H1 (cell line): ENCODE measurements at regions not wholly inside any gene's neighbourhood (a gene's known extent, or its start where the extent isn't known, plus 50 kb on each side); places are given as distances from the start of the nearest gene placed in this dataset.

ENCODE experiments used
- CTCF ChIA-PET: fragments of 300-600 bp; sonication (Branson Sonifier 250); formaldehyde crosslinking; loops from one replicate; lab custom pipeline; 2021; ENCODE audit not compliant: partially characterized antibody; lab: Charles Lee
- POLR2A ChIA-PET: fragments of 300-600 bp; sonication (Branson Sonifier 250); formaldehyde crosslinking; loops from one replicate; lab custom pipeline; 2021; ENCODE audit warnings: inconsistent platforms; ENCODE audit not compliant: partially characterized antibody; lab: Charles Lee
- DNase-seq, 2 experiments: peaks; one replicate each; pipeline versions ENCODE4 v3.0.0 to v3.0.0-alpha.2; 2010 to 2022; ENCODE audit warnings: low spot score in 2 of 2, low read depth in 1 of 2, mixed read lengths in 1 of 2
- FAIRE-seq: peaks from 2 replicates; lab custom pipeline; 2011; peaks lifted over from hg19 to GRCh38; lab: Jason Lieb, UNC
- H2AFZ ChIP-seq: 2 replicates; pipeline ENCODE4 v1.8.1; 2012; ENCODE audit warnings: low read length, inconsistent platforms
- H2AK5ac ChIP-seq: 2 replicates; pipeline ENCODE4 v1.6.1; 2013; ENCODE audit warnings: low read depth, low read length
- H2BK120ac ChIP-seq: replicated peaks from 2 replicates; pipeline ENCODE3; 2013; ENCODE audit warnings: low read depth, low read length, inconsistent platforms
- H2BK12ac ChIP-seq: 2 replicates; pipeline ENCODE4 v1.6.1; 2013; ENCODE audit warnings: low read depth, low read length
- H2BK15ac ChIP-seq: 2 replicates; pipeline ENCODE4 v1.6.1; 2013; ENCODE audit warnings: low read length
- H2BK20ac ChIP-seq: 2 replicates; pipeline ENCODE4 v1.6.1; 2013; ENCODE audit warnings: low read length
- H2BK5ac ChIP-seq: 2 replicates; pipeline ENCODE4 v1.6.1; 2013; ENCODE audit warnings: low read depth, low read length
- H3K14ac ChIP-seq: 2 replicates; pipeline ENCODE4 v1.6.1; 2013; ENCODE audit warnings: inconsistent platforms; ENCODE audit not compliant: insufficient read length
- H3K18ac ChIP-seq: 2 replicates; pipeline ENCODE4 v1.6.1; 2013; ENCODE audit warnings: low read length; ENCODE audit errors: extremely low read depth
- H3K23ac ChIP-seq: 2 replicates; pipeline ENCODE4 v1.6.1; 2013; ENCODE audit warnings: inconsistent platforms; ENCODE audit not compliant: insufficient read length
- H3K23me2 ChIP-seq: 2 replicates; pipeline ENCODE4 v1.6.1; 2013; ENCODE audit warnings: low read depth, low read length
- H3K27ac ChIP-seq: 2 replicates; pipeline ENCODE4 v1.6.1; 2011; ENCODE audit warnings: low read depth, low read length, inconsistent platforms
- H3K27me3 ChIP-seq, 4 experiments: replicated peaks in 1 of 4; 1 replicate in 1 of 4; 2 replicates in 3 of 4; pipeline versions ENCODE4 v1.6.1 to v1.8.1; 2011 to 2013; ENCODE audit warnings: low read length in 3 of 4, mild to moderate bottlenecking in 3 of 4, inconsistent platforms in 2 of 4, mixed read lengths in 2 of 4, moderate library complexity in 1 of 4; ENCODE audit not compliant: control insufficient read depth in 3 of 4, insufficient read depth in 3 of 4; ENCODE audit errors: extremely low read depth in 1 of 4
- H3K36me3 ChIP-seq, 4 experiments: 2 replicates each; pipeline versions ENCODE4 v1.6.1 to v1.8.1; 2011 to 2013; ENCODE audit warnings: mild to moderate bottlenecking in 4 of 4, low read length in 3 of 4, moderate library complexity in 2 of 4, control low read depth in 1 of 4, inconsistent platforms in 1 of 4; ENCODE audit not compliant: insufficient read depth in 4 of 4, control insufficient read depth in 2 of 4
- H3K4ac ChIP-seq: replicated peaks from 2 replicates; pipeline ENCODE3; 2013; ENCODE audit warnings: low read length, low read depth, mixed read lengths, inconsistent platforms; ENCODE audit not compliant: insufficient read length
- H3K4me1 ChIP-seq, 4 experiments: replicated peaks in 1 of 4; 1 replicate in 1 of 4; 2 replicates in 3 of 4; pipeline versions ENCODE4 v1.6.1 to v1.8.1; 2011 to 2013; ENCODE audit warnings: low read length in 3 of 4, inconsistent platforms in 2 of 4, mixed read lengths in 1 of 4; ENCODE audit not compliant: insufficient read depth in 4 of 4, control insufficient read depth in 3 of 4
- H3K4me2 ChIP-seq, 2 experiments: 2 replicates each; pipeline versions ENCODE4 v1.6.1 to v1.8.1; 2011 to 2013; ENCODE audit warnings: low read depth in 2 of 2, low read length in 2 of 2, control low read depth in 1 of 2, inconsistent platforms in 1 of 2, mild to moderate bottlenecking in 1 of 2; ENCODE audit not compliant: insufficient read depth in 1 of 2
- H3K4me3 ChIP-seq, 4 experiments: fragments of 200-600, 300-600 bp in 1 of 4; sonication (generic), shearing (Covaris generic), sonication (Bioruptor Twin) in 1 of 4; 2 replicates each; pipeline versions ENCODE4 v1.5.1 to v1.8.1; 2011 to 2016; ENCODE audit warnings: low read length in 4 of 4, low read depth in 3 of 4, control low read depth in 2 of 4, inconsistent platforms in 2 of 4, mild to moderate bottlenecking in 2 of 4, mixed read lengths in 1 of 4, moderate library complexity in 1 of 4; ENCODE audit not compliant: insufficient read depth in 2 of 4; ENCODE audit errors: extremely low read depth in 1 of 4
- H3K56ac ChIP-seq: replicated peaks from 2 replicates; pipeline ENCODE3; 2013; ENCODE audit warnings: low read depth, mild to moderate bottlenecking, mixed read lengths, low read length, inconsistent platforms; ENCODE audit not compliant: insufficient read length
- H3K79me1 ChIP-seq: 2 replicates; pipeline ENCODE4 v1.6.1; 2013; ENCODE audit warnings: low read depth, low read length, control low read depth
- H3K79me2 ChIP-seq, 2 experiments: 2 replicates each; pipeline versions ENCODE4 v1.6.1 to v1.8.1; 2012 to 2013; ENCODE audit warnings: low read length in 2 of 2, mild to moderate bottlenecking in 2 of 2, inconsistent platforms in 1 of 2; ENCODE audit not compliant: insufficient read depth in 2 of 2, control insufficient read depth in 1 of 2
- H3K9ac ChIP-seq, 4 experiments: replicated peaks in 1 of 4; 1 replicate in 1 of 4; 2 replicates in 3 of 4; pipeline versions ENCODE4 v1.6.1 to v1.8.1; 2011 to 2013; ENCODE audit warnings: low read depth in 3 of 4, low read length in 3 of 4, control low read depth in 2 of 4, mild to moderate bottlenecking in 2 of 4, moderate library complexity in 2 of 4, inconsistent platforms in 1 of 4; ENCODE audit errors: extremely low read depth in 1 of 4
- H3K9me3 ChIP-seq, 2 experiments: 2 replicates each; pipeline versions ENCODE4 v1.6.1 to v1.8.1; 2012 to 2013; ENCODE audit warnings: mild to moderate bottlenecking in 2 of 2, moderate library complexity in 2 of 2, control low read depth in 1 of 2, inconsistent platforms in 1 of 2, low read depth in 1 of 2, low read length in 1 of 2, mixed read lengths in 1 of 2; ENCODE audit not compliant: insufficient read depth in 2 of 2
- H4K20me1 ChIP-seq, 2 experiments: replicated peaks in 1 of 2; 2 replicates each; pipeline versions ENCODE3 to v1.8.1; 2011 to 2013; ENCODE audit warnings: inconsistent platforms in 2 of 2, low read length in 2 of 2, mild to moderate bottlenecking in 1 of 2; ENCODE audit not compliant: insufficient read depth in 2 of 2, control insufficient read depth in 1 of 2
- H4K5ac ChIP-seq: 2 replicates; pipeline ENCODE4 v1.6.1; 2013; ENCODE audit warnings: low read length, low read depth, mixed read lengths, inconsistent platforms; ENCODE audit not compliant: insufficient read length
- H4K8ac ChIP-seq: 2 replicates; pipeline ENCODE4 v1.8.0; 2013; ENCODE audit warnings: mild to moderate bottlenecking, moderate library complexity, low read length, inconsistent platforms; ENCODE audit not compliant: insufficient read depth; ENCODE audit errors: extremely low read depth
- H4K91ac ChIP-seq: replicated peaks from 2 replicates; pipeline ENCODE3; 2013; ENCODE audit warnings: low read length, mixed read lengths, inconsistent platforms; ENCODE audit not compliant: insufficient read length
- EGR1 ChIP-seq: IDR thresholded peaks from 2 replicates; pipeline ENCODE4 v1.6.1; 2011; ENCODE audit warnings: low read depth, low read length, borderline replicate concordance
- EZH2 ChIP-seq: fragments of 200-600 bp; sonication (generic); IDR thresholded peaks from 2 replicates; pipeline ENCODE4 v1.7.1; 2012; ENCODE audit warnings: low read depth, mild to moderate bottlenecking, moderate library complexity, low read length, inconsistent platforms; ENCODE audit not compliant: severe bottlenecking
- FOSL1 ChIP-seq: IDR thresholded peaks from 2 replicates; pipeline ENCODE4 v1.6.1; 2011; ENCODE audit warnings: mild to moderate bottlenecking, low read depth, low read length, moderate library complexity; ENCODE audit not compliant: insufficient read depth
- GTF2F1 ChIP-seq: IDR thresholded peaks from 2 replicates; pipeline ENCODE4 v1.6.1; 2012; ENCODE audit warnings: low read depth, low read length, improper control_type of control experiment, borderline replicate concordance
- HDAC2 ChIP-seq, 2 experiments: fragments of 300-600 bp in 1 of 2; sonication (generic) in 1 of 2; IDR thresholded peaks; 2 replicates each; pipeline ENCODE4 v1.6.1; 2011 to 2012; ENCODE audit warnings: low read depth in 2 of 2, low read length in 2 of 2, mild to moderate bottlenecking in 2 of 2, moderate library complexity in 2 of 2, borderline replicate concordance in 1 of 2, inconsistent platforms in 1 of 2
- HDAC6 ChIP-seq: IDR thresholded peaks from one replicate; pipeline ENCODE4 v1.7.1; 2012; ENCODE audit warnings: low read depth, mild to moderate bottlenecking, inconsistent platforms, low read length, moderate library complexity
- JUN ChIP-seq: IDR thresholded peaks from 2 replicates; pipeline ENCODE4 v1.6.1; 2011; ENCODE audit warnings: low read depth, mild to moderate bottlenecking, improper control_type of control experiment, low read length
- KDM4A ChIP-seq: IDR thresholded peaks from one replicate; pipeline ENCODE4 v1.7.1; 2012; ENCODE audit warnings: low read depth, mild to moderate bottlenecking, moderate library complexity, low read length, inconsistent platforms; ENCODE audit not compliant: severe bottlenecking
- KDM5A ChIP-seq: fragments of 200-600 bp; IDR thresholded peaks from 2 replicates; pipeline ENCODE4 v1.7.1; 2012; ENCODE audit warnings: mild to moderate bottlenecking, low read length, inconsistent platforms, mixed read lengths
- POLR2A ChIP-seq, 2 experiments: IDR thresholded peaks; 1 replicate in 1 of 2; 2 replicates in 1 of 2; pipeline ENCODE4 v1.6.1; 2011; ENCODE audit warnings: low read depth in 2 of 2, low read length in 2 of 2, mild to moderate bottlenecking in 2 of 2; ENCODE audit errors: control extremely low read depth in 1 of 2
- POU5F1 ChIP-seq: IDR thresholded peaks from 2 replicates; pipeline ENCODE4 v1.6.1; 2011; ENCODE audit warnings: low read depth, mild to moderate bottlenecking, low read length, moderate library complexity
- SAP30 ChIP-seq: fragments of 300-600 bp; sonication (generic); IDR thresholded peaks from 2 replicates; pipeline ENCODE4 v1.7.1; 2012; ENCODE audit warnings: low read length, moderate library complexity, mild to moderate bottlenecking, inconsistent platforms; ENCODE audit not compliant: insufficient read depth, insufficient replicate concordance
- SIRT6 ChIP-seq: IDR thresholded peaks from one replicate; pipeline ENCODE4 v1.7.1; 2012; ENCODE audit warnings: low read length, inconsistent platforms
- TAF7 ChIP-seq: optimal IDR thresholded peaks from 2 replicates; pipeline ENCODE3; 2011; ENCODE audit warnings: low read depth, mild to moderate bottlenecking, inconsistent platforms, low read length, moderate library complexity, borderline replicate concordance
- TCF12 ChIP-seq: IDR thresholded peaks from 2 replicates; pipeline ENCODE4 v1.6.1; 2011; ENCODE audit warnings: low read depth, mild to moderate bottlenecking, low read length
- WGBS, 2 experiments: shearing (Covaris generic) in 1 of 2; methylation state at CpG; one replicate each; pipeline versions ENCODE4 v1.1.6 to v1.1.7; 2013 to 2015; ENCODE audit warnings: low lambda C conversion rate in 2 of 2, mixed read lengths in 2 of 2, inconsistent platforms in 1 of 2, low coverage in 1 of 2, missing lambda C conversion rate in 1 of 2; ENCODE audit not compliant: insufficient replicate concordance in 2 of 2, insufficient coverage in 1 of 2, insufficient read length in 1 of 2; ENCODE audit errors: extremely low coverage in 1 of 2, missing lambda C conversion rate in 1 of 2; 5-methylcytosine and 5-hydroxymethylcytosine counted together

GRCh38 chr6:93604951-93605350 is 185.6 kb upstream of the EPHA7 start:
- no peaks in the 10 kb centered on the region for H3K4me1 ChIP-seq
- no peak overlapping the region for H3K56ac ChIP-seq
- WGBS, 2 experiments: 93% methylated on average over 7 of the region's 7 CpGs; no CpG with 5 or more reads in 1 of the 2 experiments
- H3K23me2 ChIP-seq: no peaks in the 10 kb centered on the region; the same call in 1 of the 2 replicates
- no peak overlapping the region for H2AK5ac ChIP-seq
- H3K9me3 ChIP-seq: no peaks in the 10 kb centered on the region
- H4K8ac ChIP-seq: no peak overlapping the region
- ChIA-PET POLR2A (no interaction called here), CTCF (no interaction called here)
- H2AFZ ChIP-seq: peak overlapping the region; percentile 80; the same call in 1 of the 2 replicates
- H3K36me3 ChIP-seq: no peaks in the 10 kb centered on the region
- no peak overlapping the region for H2BK12ac ChIP-seq
- H3K14ac ChIP-seq: no peak overlapping the region
- H3K4ac ChIP-seq: no peak overlapping the region
- H3K9ac ChIP-seq: no peak overlapping the region
- no peak overlapping the region for H2BK20ac ChIP-seq
- DNase-seq (no peak), FAIRE-seq (no peak)
- H2BK5ac ChIP-seq: no peak overlapping the region
- no peak overlapping the region for H2BK15ac ChIP-seq
- no peak overlapping the region for H2BK120ac ChIP-seq
- no peak overlapping the region for H3K23ac ChIP-seq
- no peaks in the 10 kb centered on the region for H3K79me2 ChIP-seq
- H4K20me1 ChIP-seq: no peaks in the 10 kb centered on the region
- no peak overlapping the region for H4K91ac ChIP-seq
- no peaks in the 10 kb centered on the region for H3K27me3 ChIP-seq
- no peak overlapping the region for H3K4me2 ChIP-seq
- H3K27ac ChIP-seq: no peak overlapping the region
- no peak overlapping the region for H3K18ac ChIP-seq
- no peak overlapping the region for H3K4me3 ChIP-seq
- H3K79me1 ChIP-seq: no peaks in the 10 kb centered on the region
- TF ChIP-seq TCF12: no peak
- no peak for TF ChIP-seq POU5F1
- TF ChIP-seq HDAC2 (IDR thresholded peaks at IDR 0.05; ENCODE audit: borderline replicate concordance in 1 of 2, low read depth in 2 of 2, low read length in 2 of 2): no peak
- TF ChIP-seq FOSL1: no peak
- TF ChIP-seq SAP30: no peak
- no peak for TF ChIP-seq POLR2A (IDR thresholded peaks at IDR 0.05; ENCODE audit: control extremely low read depth in 1 of 2, low read depth in 2 of 2, low read length in 2 of 2)
- no peak for TF ChIP-seq TAF7
- no peak for TF ChIP-seq KDM4A
- TF ChIP-seq GTF2F1: no peak
- no peak for TF ChIP-seq EZH2
- TF ChIP-seq JUN: no peak
- TF ChIP-seq HDAC6: no peak
- TF ChIP-seq EGR1: no peak
- TF ChIP-seq KDM5A: no peak
- TF ChIP-seq SIRT6: no peak
- H4K5ac ChIP-seq: no peak overlapping the region
